HepG2 (cell line): ENCODE measurements at regions not wholly inside any gene's neighbourhood (a gene's known extent, or its start where the extent isn't known, plus 50 kb on each side); places are given as distances from the start of the nearest gene placed in this dataset.

Experiments used
- ATAC-seq: fragments of 200-7000 bp; cut with Tn5 transposase; 3 replicates; pipeline ENCODE4 v1.9.1; 2020; ENCODE audit warnings: mild to moderate bottlenecking, moderate library complexity
- BruUV-seq: library from RNA; stranded (reverse); fragments of 400-500 nt; replicated peaks from 2 replicates; lab custom pipeline; 2021; lab: Mats Ljungman, UMichigan
- CTCF ChIA-PET: fragments of 300-600 bp; formaldehyde crosslinking; extraction: SDS; loops from one replicate; lab custom pipeline; 2021; ENCODE audit warnings: low total read pairs, inconsistent platforms, low intra/inter-chr PET ratio; lab: Yijun Ruan, JAX
- POLR2A ChIA-PET: fragments of 350-600 bp; sonication (Branson Sonifier 250); formaldehyde crosslinking; loops from one replicate; lab custom pipeline; 2020; ENCODE audit warnings: antibody characterized with exemption, inconsistent platforms; lab: Yijun Ruan, JAX
- DNase-seq: peaks from one replicate; pipeline ENCODE4 v3.0.0-alpha.2; 2015; ENCODE audit warnings: low spot score
- FAIRE-seq: peaks from 3 replicates; lab custom pipeline; 2011; peaks lifted over from hg19 to GRCh38; lab: Jason Lieb, UNC
- H2AFZ ChIP-seq: one replicate; pipeline ENCODE4 v1.6.1; 2011; ENCODE audit warnings: low read length, inconsistent platforms
- H3K27ac ChIP-seq: fragments of 300-600 bp; 3 replicates; pipeline ENCODE4 v1.8.0; 2011; ENCODE audit warnings: mixed run types, mild to moderate bottlenecking, mixed read lengths, low read length, inconsistent platforms; ENCODE audit not compliant: insufficient read depth; ENCODE audit errors: extremely low read length
- H3K27me3 ChIP-seq, 2 experiments: fragments of 200-600 bp in 1 of 2; 2 replicates in 1 of 2; 3 replicates in 1 of 2; pipeline versions ENCODE4 v1.6.0 to v1.8.0; 2011; ENCODE audit warnings: low read length in 2 of 2, mild to moderate bottlenecking in 2 of 2, moderate library complexity in 2 of 2, inconsistent platforms in 1 of 2; ENCODE audit not compliant: insufficient read depth in 2 of 2, control insufficient read depth in 1 of 2
- H3K36me3 ChIP-seq, 2 experiments: fragments of 200-600 bp in 1 of 2; replicated peaks in 1 of 2; 2 replicates in 1 of 2; 3 replicates in 1 of 2; pipeline versions ENCODE4 v1.5.1 to v1.8.0; 2011; ENCODE audit warnings: low read length in 2 of 2, inconsistent platforms in 1 of 2; ENCODE audit not compliant: insufficient read depth in 2 of 2, control insufficient read depth in 1 of 2
- H3K4me1 ChIP-seq: 2 replicates; pipeline ENCODE4 v1.5.1; 2012; ENCODE audit warnings: low read length, inconsistent platforms; ENCODE audit not compliant: insufficient read depth
- H3K4me2 ChIP-seq: 2 replicates; pipeline ENCODE4 v1.6.0; 2011; ENCODE audit warnings: low read depth, low read length, inconsistent platforms
- H3K4me3 ChIP-seq, 3 experiments: fragments of 200-600 bp in 1 of 3; sonication (generic), shearing (Covaris generic) in 1 of 3; replicated peaks in 1 of 3; 2 replicates each; pipeline ENCODE4 v1.5.1; 2011 to 2016; ENCODE audit warnings: low read length in 3 of 3, inconsistent platforms in 2 of 3, low read depth in 2 of 3, mild to moderate bottlenecking in 2 of 3, control low read depth in 1 of 3, mixed read lengths in 1 of 3; ENCODE audit not compliant: insufficient read depth in 1 of 3
- H3K79me2 ChIP-seq: one replicate; pipeline ENCODE4 v1.6.1; 2011; ENCODE audit warnings: low read length, inconsistent platforms; ENCODE audit not compliant: insufficient read depth
- H3K9ac ChIP-seq: 2 replicates; pipeline ENCODE4 v1.6.0; 2011; ENCODE audit warnings: mild to moderate bottlenecking, low read depth, low read length, inconsistent platforms; ENCODE audit not compliant: insufficient read depth
- H3K9me3 ChIP-seq: 2 replicates; pipeline ENCODE4 v1.5.1; 2012; ENCODE audit warnings: mild to moderate bottlenecking, low read length
- H4K20me1 ChIP-seq: 2 replicates; pipeline ENCODE4 v1.6.0; 2011; ENCODE audit warnings: inconsistent platforms, mild to moderate bottlenecking, low read length, moderate library complexity; ENCODE audit not compliant: insufficient read depth
- CHD4 ChIP-seq: fragments of 200-600 bp; sonication (generic); IDR thresholded peaks from 2 replicates; pipeline ENCODE4 v1.7.0; 2017; ENCODE audit warnings: mild to moderate bottlenecking, low read length, borderline replicate concordance
- TBP ChIP-seq: sonication (generic); formaldehyde crosslinking; IDR thresholded peaks from 2 replicates; pipeline ENCODE4 v1.5.0; 2020; ENCODE audit warnings: missing genetic modification reagents
- ZNF225 ChIP-seq: sonication (generic); formaldehyde crosslinking; IDR thresholded peaks from 2 replicates; pipeline ENCODE4 v1.4.0; 2020; ENCODE audit warnings: mild to moderate bottlenecking, missing genetic modification reagents
- ZNF234 ChIP-seq: sonication (generic); formaldehyde crosslinking; conservative IDR thresholded peaks from 2 replicates; pipeline ENCODE4 v1.5.1; 2020; ENCODE audit warnings: mild to moderate bottlenecking, missing genetic modification reagents
- ZNF382 ChIP-seq: sonication (generic); formaldehyde crosslinking; IDR thresholded peaks from 2 replicates; pipeline ENCODE4 v1.5.0; 2020; ENCODE audit warnings: missing genetic modification reagents, mild to moderate bottlenecking, borderline replicate concordance
- ZNF792 ChIP-seq: IDR thresholded peaks from 2 replicates; pipeline ENCODE4 v1.6.1; 2016
- ZNF878 ChIP-seq: sonication (generic); formaldehyde crosslinking; IDR thresholded peaks from 2 replicates; pipeline ENCODE4 v1.8.1; 2023; ENCODE audit warnings: mild to moderate bottlenecking, missing genetic modification reagents, moderate library complexity
- ZSCAN22 ChIP-seq: sonication (generic); formaldehyde crosslinking; IDR thresholded peaks from 2 replicates; pipeline ENCODE4 v1.4.0; 2020; ENCODE audit warnings: mild to moderate bottlenecking, missing genetic modification reagents
- WGBS: methylation state at CpG from one replicate; pipeline ENCODE4 v1.1.6; 2017; ENCODE audit warnings: low lambda C conversion rate; 5-methylcytosine and 5-hydroxymethylcytosine counted together
- in situ Hi-C: cut with HindIII; loops from 2 replicates; pipeline ENCODE4 v1.10.0; 2017; ENCODE audit warnings: low pct_unique_long_range_greater_than_20kb; ENCODE audit not compliant: extremely low pct_ligation_motif_present
- intact Hi-C: fragments of 100-400 bp; cut with micrococcal nuclease; formaldehyde crosslinking; loops from one replicate; pipeline ENCODE4 v1.10.0; 2022; ENCODE audit not compliant: unreplicated experiment
- TF ChIP-seq, protein P1 (sequence below), 2 experiments: sonication (generic) in 1 of 2; formaldehyde crosslinking in 1 of 2; IDR thresholded peaks; 2 replicates each; pipeline versions ENCODE4 v1.4.0 to v1.6.1; 2016 to 2020; ENCODE audit warnings: borderline replicate concordance in 1 of 2, low read depth in 1 of 2, mild to moderate bottlenecking in 1 of 2, missing genetic modification reagents in 1 of 2
- TF ChIP-seq, protein P2 (sequence below): sonication (generic); formaldehyde crosslinking; IDR thresholded peaks from 2 replicates; pipeline ENCODE4 v1.4.0; 2020; ENCODE audit warnings: mild to moderate bottlenecking, missing genetic modification reagents

GRCh38 chr13:103638706-103639105 lies 572.5 kb upstream of the SLC10A2 start:
- Histone ChIP-seq H4K20me1 (no peaks in the 10 kb centered on the region), H2AFZ (no peak overlapping the region), H3K4me1 (no peaks in the 10 kb centered on the region), H3K27ac (no peak overlapping the region), H3K4me3 (no peak overlapping the region), H3K27me3 (no peaks in the 10 kb centered on the region), H3K36me3 (no peaks in the 10 kb centered on the region), H3K9me3 (peaks cover 60% of the 10 kb centered on the region), H3K4me2 (no peak overlapping the region), H3K79me2 (no peaks in the 10 kb centered on the region), H3K9ac (no peak overlapping the region)
- TF ChIP-seq ZNF234 (CRISPR knock-in tag) = no peak
- WGBS = 0% methylated on average over 2 of the region's 2 CpGs
- BruUV-seq = no TSS peak
- FAIRE-seq = no peak
- DNase-seq = no peak
- no peak for ATAC-seq
- ChIA-PET POLR2A (no interaction called here), CTCF (no interaction called here)
- intact Hi-C loops = no loop called here
- in situ Hi-C loops = no loop called here

DNA sequence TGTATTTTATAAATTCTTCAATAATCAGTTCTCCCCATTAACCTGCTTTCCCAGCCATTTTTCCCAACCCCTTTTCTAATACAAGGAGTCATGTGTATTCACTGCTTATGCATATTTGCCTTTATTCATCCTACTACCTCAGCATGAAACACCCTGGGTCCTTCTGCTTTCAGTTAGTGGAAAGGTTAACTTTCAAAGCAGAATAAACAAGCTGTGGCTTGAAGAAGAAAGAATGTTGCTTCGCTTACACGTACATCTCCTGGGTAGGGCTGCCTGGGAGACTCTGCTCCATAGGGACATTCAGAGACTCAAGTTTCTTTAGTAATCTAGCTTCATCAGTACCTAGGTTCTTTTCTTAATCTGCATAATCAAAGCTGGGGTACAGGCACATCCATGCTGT lies 567.8 kb upstream of the SLC10A2 start:
- Histone ChIP-seq H3K4me1 (no peaks in the 10 kb centered on the region), H3K27ac (no peak overlapping the region), H3K9ac (no peak overlapping the region), H3K9me3 (peaks cover 52% of the 10 kb centered on the region), H4K20me1 (no peaks in the 10 kb centered on the region), H3K36me3 (no peaks in the 10 kb centered on the region), H3K4me3 (no peak overlapping the region), H3K4me2 (no peak overlapping the region), H3K27me3 (no peaks in the 10 kb centered on the region), H3K79me2 (no peaks in the 10 kb centered on the region), H2AFZ (no peak overlapping the region)
- ChIA-PET CTCF (no interaction called here), POLR2A (no interaction called here)
- ATAC-seq (no peak), FAIRE-seq (no peak), DNase-seq (no peak)
- BruUV-seq = no TSS peak
- intact Hi-C loops = no loop called here
- 0% methylated on average over 2 of the region's 2 CpGs for WGBS
- in situ Hi-C loops = no loop called here
- no peak for TF ChIP-seq ZNF878 (CRISPR knock-in tag)
- TF ChIP-seq ZSCAN22 = no peak
- TF ChIP-seq TBP (CRISPR knock-in tag) = no peak
- no peak for TF ChIP-seq CHD4
- TF ChIP-seq ZNF382 (CRISPR knock-in tag) = no peak
- no peak for TF ChIP-seq ZNF225 (CRISPR knock-in tag)
- TF ChIP-seq, protein P1, sequence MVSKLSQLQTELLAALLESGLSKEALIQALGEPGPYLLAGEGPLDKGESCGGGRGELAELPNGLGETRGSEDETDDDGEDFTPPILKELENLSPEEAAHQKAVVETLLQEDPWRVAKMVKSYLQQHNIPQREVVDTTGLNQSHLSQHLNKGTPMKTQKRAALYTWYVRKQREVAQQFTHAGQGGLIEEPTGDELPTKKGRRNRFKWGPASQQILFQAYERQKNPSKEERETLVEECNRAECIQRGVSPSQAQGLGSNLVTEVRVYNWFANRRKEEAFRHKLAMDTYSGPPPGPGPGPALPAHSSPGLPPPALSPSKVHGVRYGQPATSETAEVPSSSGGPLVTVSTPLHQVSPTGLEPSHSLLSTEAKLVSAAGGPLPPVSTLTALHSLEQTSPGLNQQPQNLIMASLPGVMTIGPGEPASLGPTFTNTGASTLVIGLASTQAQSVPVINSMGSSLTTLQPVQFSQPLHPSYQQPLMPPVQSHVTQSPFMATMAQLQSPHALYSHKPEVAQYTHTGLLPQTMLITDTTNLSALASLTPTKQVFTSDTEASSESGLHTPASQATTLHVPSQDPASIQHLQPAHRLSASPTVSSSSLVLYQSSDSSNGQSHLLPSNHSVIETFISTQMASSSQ (IDR thresholded peaks at IDR 0.05; ENCODE audit: low read depth) = no peak
- TF ChIP-seq, protein P1 (CRISPR knock-in tag; IDR thresholded peaks at IDR 0.05; ENCODE audit: borderline replicate concordance) = no peak
- TF ChIP-seq ZNF792 (CRISPR knock-in tag) = no peak
- TF ChIP-seq, protein P2, sequence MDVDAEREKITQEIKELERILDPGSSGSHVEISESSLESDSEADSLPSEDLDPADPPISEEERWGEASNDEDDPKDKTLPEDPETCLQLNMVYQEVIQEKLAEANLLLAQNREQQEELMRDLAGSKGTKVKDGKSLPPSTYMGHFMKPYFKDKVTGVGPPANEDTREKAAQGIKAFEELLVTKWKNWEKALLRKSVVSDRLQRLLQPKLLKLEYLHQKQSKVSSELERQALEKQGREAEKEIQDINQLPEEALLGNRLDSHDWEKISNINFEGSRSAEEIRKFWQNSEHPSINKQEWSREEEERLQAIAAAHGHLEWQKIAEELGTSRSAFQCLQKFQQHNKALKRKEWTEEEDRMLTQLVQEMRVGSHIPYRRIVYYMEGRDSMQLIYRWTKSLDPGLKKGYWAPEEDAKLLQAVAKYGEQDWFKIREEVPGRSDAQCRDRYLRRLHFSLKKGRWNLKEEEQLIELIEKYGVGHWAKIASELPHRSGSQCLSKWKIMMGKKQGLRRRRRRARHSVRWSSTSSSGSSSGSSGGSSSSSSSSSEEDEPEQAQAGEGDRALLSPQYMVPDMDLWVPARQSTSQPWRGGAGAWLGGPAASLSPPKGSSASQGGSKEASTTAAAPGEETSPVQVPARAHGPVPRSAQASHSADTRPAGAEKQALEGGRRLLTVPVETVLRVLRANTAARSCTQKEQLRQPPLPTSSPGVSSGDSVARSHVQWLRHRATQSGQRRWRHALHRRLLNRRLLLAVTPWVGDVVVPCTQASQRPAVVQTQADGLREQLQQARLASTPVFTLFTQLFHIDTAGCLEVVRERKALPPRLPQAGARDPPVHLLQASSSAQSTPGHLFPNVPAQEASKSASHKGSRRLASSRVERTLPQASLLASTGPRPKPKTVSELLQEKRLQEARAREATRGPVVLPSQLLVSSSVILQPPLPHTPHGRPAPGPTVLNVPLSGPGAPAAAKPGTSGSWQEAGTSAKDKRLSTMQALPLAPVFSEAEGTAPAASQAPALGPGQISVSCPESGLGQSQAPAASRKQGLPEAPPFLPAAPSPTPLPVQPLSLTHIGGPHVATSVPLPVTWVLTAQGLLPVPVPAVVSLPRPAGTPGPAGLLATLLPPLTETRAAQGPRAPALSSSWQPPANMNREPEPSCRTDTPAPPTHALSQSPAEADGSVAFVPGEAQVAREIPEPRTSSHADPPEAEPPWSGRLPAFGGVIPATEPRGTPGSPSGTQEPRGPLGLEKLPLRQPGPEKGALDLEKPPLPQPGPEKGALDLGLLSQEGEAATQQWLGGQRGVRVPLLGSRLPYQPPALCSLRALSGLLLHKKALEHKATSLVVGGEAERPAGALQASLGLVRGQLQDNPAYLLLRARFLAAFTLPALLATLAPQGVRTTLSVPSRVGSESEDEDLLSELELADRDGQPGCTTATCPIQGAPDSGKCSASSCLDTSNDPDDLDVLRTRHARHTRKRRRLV = no peak
